CD4-positive, alpha-beta T cell treated with Interleukin-17A for 1 hour (primary cell): ENCODE measurements at regions not wholly inside any gene's neighbourhood (a gene's known extent, or its start where the extent isn't known, plus 50 kb on each side); places are given as distances from the start of the nearest gene placed in this dataset.
"Not testable (repeated sequence)": the region's sequence is repeated elsewhere in the genome, so short reads cannot be mapped to it uniquely, and the experiment has no call there.

ENCODE experiments used
- DNase-seq: peaks from one replicate; pipeline ENCODE4 v3.0.0-alpha.2; 2020

DNA sequence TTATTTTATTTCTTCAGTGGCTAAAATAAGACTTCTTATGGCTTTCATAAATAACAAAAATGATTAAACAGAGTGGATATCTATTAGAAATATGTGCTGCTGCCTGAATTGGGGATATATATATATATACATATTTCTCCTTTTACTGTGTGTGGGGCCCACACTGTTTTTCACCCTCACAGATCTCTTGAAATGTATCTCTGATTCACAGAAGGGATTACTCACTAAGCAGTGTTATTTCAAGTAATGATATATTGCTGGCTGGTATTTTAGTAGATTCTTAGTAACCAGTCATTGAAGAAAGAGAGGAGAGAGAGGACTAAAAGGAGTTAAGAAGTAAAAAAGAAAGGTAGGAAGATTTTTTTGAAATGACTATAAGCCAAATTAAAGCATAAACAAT is 308.6 kb upstream of the NRP1 start:
- no peak for DNase-seq

DNA sequence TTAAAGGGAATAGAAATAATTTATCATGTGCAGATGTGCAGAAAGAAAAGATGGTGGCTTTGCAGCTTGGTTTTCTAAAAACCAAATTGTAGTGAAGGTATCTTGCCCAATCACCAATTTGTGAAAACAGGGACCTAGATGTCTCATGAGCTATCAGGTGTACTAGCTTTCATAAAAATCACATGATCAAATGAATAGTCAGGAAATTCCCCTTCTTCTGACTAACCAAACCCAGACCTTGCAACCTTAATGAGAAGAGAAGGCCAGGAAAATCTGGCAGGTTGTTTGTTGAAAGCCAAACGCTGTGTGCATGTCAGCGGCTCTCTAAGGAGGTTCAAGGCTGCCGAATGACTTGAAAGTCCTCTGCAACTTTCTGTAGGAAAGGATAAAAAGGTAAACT is 304.4 kb upstream of the NRP1 start:
- DNase-seq, result no peak

- no peak for DNase-seq
These were observed 303.9 kb upstream of the NRP1 start for GRCh38 chr10:33638374-33638773.

DNA sequence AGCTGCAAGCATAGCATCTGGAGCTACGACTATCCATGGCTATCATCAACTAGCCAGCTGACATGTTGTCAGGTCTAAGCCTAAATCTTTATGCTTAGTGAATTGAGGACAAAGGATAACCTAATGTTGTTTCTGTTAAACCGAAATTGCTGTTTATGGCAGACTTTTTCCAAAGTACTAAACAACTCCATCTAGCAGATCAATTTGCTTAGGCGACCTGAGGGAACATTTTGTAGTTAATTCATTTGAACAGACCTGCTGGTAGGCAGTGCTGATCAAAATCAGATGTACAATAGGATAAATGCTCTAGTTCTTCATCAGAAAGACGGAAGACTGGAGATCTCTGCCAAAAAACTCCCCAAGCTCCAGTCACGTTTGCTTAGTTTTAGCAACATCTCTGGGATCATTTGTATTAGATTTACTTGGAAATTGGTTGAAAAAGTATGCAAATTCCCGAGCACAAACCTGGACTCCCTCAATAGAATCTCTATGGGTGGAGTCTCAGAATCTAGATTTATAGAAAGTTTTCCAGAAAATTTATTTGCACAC is 301.6 kb upstream of the NRP1 start:
- no peak for DNase-seq

GRCh38 chr10:33632432-33632831 is 298.0 kb upstream of the NRP1 start:
- no peak for DNase-seq

DNA sequence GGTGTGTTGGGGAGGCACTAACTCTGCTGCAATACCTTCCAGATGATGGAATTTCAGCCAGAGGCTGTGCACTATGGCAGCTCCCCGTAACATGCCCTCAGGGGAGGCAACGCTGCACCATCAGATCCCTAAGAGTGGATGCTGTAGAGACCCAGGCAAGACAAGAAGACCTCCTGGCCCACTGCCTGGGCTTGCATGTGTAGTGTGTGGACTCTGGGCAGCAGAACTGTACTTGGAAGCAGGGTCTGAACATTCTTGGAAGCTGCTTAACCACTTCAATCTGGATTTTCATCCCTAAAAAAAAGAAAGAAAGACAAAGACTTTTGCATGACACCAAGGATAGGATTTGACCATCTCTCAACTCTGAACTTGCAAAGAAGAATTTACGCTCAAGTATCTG is 297.5 kb upstream of the NRP1 start:
- DNase-seq, result no peak

DNA sequence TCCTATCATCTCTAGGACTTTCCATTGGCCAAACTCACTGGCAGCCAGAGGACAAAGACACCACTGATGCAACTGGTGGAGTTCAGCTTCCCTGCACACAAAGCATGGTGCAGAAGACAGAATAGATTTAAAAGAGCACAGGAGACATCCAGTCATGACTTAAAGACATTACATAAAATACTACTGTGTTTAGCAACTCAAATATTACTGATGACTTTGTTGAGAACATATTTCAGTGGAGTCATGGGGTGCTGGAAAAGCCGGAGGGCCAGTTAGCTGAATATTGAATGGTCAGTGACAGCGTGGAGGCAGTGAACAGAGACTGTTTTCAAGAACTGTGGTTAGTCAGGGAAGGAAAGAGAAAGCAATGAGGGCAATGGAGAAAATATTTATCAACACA is 296.3 kb upstream of the NRP1 start:
- DNase-seq, result no peak

- DNase-seq, result no peak
These were observed 293.1 kb upstream of the NRP1 start for GRCh38 chr10:33627611-33628010.

DNA sequence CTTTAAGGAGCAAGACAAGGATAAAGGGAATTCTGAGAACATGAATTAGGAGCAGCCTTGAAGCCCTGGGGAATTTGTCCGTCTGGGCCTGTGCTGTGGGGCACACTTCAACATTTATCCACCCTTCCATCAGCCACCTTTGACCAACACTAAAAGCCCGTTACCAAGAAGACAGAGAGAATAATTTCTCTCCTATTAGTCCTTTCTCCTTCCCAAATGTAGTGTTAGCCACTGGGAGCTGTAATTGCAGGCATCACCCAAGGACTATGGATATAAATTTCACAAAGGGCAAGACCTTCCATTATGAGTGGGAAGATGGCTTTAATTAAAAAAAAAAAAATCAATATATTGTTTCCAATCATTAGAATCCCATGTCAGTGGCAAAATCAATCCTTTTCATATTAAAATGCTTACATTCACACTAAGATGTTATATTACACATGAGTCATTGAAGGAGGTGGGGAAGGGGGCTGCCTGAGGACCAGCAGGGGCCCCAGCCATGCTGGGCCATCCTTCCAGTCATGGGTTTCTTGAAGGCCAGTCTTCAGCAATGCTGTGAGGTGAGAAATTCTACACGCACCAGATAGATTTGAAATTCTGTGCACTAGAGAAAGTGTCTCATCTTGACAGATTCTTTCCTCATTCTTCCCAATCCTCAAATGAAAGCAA is 292.5 kb upstream of the NRP1 start:
- no peak for DNase-seq

DNA sequence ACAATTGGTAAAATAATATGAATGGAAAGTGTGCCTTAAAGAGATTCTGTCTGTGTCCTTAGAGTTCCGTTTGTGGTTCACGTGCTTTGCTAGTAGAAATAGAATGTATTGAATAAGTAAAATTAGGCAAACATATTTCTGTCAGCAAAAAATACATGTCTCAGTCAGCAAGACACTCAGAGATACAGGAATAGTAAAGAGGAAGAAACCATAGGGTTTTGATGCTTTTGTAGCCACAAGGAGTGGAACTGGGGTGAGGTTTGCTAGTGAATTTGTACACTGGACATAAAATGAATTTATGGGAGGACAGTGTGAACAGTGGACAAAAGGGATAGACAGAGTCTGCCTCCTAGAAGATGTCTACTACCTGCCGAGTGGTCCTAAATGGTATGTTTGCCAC is 289.2 kb upstream of the NRP1 start:
- no peak for DNase-seq

GRCh38 chr10:33621101-33621500 is 286.6 kb upstream of the NRP1 start:
- peak; percentile 6 for DNase-seq

GRCh38 chr10:33618196-33618595 is 283.7 kb upstream of the NRP1 start:
- DNase-seq, result no peak

- no peak for DNase-seq
These were observed 283.1 kb upstream of the NRP1 start for GRCh38 chr10:33617381-33618080.

DNA sequence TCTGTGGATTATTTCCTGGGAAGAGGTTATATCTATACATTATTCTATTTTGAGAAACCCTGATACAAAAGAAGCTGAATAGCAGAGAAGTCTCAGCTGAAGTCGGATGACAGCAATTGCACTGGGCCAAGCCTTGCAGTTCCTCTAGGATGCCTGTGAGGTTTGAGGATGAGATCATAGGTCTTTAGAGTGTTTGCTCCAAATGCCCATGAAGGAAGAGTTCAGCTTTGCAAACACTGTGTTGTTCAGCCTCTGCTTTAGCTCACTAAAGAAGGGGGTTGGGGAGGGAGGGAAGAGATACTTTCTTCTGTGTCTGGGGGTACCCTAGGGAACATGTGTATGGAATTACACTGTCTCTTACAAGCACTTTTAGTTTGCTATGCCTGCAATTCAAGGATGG is 282.5 kb upstream of the NRP1 start:
- DNase-seq, result no peak

GRCh38 chr10:33612551-33612950 is 278.1 kb upstream of the NRP1 start:
- DNase-seq, result peak; percentile 22

DNA sequence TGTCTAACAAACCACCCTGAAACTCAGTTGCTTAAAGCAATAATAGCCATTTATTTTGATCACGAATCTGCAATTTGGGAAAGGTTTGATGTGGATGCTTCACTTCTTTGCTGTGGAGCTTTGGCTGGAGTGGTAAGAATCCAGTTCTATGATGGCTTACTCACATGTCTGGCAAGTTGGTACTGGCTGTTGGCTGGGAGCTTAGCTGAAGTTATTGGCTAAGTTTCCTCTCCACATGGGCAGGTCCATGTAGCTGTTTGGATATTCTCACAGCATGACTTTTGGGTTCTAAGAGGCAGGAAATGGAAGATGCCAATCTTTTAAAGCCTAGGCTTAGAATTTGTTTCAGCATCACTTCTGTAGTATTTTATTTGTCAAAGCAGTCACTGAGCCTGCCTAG is 277.6 kb upstream of the NRP1 start:
- no peak for DNase-seq

DNA sequence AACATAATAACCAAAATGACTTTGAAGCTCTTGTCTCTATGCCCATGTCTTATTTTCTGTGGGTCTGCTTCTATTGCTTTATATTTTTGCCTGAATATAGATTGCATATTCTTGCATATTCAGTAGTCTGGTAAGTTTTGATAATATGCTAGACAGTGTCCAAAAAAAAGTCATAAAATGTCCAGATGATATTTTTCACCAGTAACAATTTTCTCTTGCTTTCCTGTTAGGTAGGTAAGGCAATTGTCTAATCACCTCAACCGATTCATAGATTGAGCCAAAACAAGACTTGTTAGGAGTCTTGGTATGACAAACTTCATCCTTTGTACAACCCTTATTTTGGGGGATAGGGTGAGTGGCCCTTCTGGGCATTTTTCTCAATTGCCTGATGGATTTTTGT is 277.0 kb upstream of the NRP1 start:
- DNase-seq, result no peak

GRCh38 chr10:33609546-33609945 is 275.1 kb upstream of the NRP1 start:
- DNase-seq, result no peak

DNA sequence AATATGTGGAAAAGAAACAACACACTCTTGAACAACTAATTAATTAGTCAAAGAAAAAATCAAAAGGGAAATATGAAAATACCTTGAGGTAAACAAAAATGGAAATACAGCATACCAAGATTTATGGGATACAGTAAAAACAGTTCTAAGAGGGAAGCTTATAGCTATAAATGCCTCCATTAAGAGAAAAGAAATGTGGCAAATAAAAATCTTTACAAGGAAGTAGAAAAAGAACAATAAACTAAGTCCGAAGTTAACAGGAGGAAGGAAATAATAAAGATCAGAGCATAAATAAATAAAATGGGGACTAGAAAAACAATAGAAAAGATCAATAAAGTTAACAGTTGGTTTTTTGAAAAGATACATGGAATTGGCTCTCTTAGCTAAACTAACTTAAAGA is 267.8 kb upstream of the NRP1 start:
- DNase-seq, result no peak

GRCh38 chr10:33600381-33600780 is 265.9 kb upstream of the NRP1 start:
- DNase-seq, result no peak

GRCh38 chr10:33596422-33596821 is 262.0 kb upstream of the NRP1 start:
- DNase-seq, result no peak

DNA sequence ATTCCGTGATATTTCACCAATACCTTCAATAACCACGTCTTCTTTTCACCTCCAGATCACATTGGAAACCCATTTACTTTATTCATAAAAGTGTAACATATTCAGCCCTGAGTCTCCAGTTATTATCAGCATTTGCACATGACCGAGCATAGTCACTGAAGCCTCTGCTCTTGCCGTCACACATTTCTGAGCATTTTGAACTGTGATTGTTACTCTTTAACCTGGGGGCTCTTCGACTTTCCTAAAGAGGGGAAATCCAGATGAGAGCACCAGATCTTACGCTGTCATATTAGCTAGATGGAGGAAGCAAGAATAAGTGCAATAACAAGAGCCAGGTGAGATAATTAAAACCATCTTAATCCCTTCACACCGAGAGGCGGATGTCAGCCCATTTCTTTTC is 260.0 kb upstream of the NRP1 start:
- no peak for DNase-seq

GRCh38 chr10:33588974-33589600 is 254.6 kb upstream of the NRP1 start:
- DNase-seq, result no peak

DNA sequence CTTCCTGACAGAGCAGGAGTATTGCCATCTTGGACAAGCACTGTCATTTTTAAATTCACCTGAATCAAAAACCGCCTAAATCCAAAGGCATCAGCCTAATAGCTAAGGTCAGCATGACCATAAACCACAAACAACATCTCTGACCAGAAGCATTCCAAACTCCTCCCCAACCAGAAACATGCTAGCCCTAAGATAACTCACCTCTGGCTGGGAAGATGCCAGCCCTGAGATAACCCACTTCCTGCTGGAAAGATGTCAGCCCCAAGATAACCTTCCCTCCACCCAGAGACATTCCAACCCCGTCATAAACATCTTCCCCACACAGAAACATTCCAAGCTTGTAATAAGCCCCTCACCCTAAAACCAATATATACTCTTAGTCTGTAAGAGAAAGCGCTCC is 250.1 kb upstream of the NRP1 start:
- DNase-seq, result not testable (repeated sequence)
